ENCODE measurements at regions not wholly inside any gene's neighbourhood (a gene's known extent, or its start where the extent isn't known, plus 50 kb on each side); places are given as distances from the start of the nearest gene placed in this dataset.

GRCh38 chr5:173735691-173736090 is 119.2 kb upstream of the BOD1 start (continued):
- TF ChIP-seq EGR1 (IDR thresholded peaks at IDR 0.05; ENCODE audit: low read depth in 2 of 2) (no peak), JUND (IDR thresholded peaks at IDR 0.05) (no peak), RAD21 (IDR thresholded peaks at IDR 0.05) (no peak)

GRCh38 chr5:173736374-173736773 is 119.9 kb upstream of the BOD1 start:
- WGBS, result 44% methylated on average over 4 of the region's 4 CpGs
- Histone ChIP-seq H3K36me3 (ENCODE audit: control insufficient read depth in 4 of 4, insufficient read depth in 3 of 4, low read depth in 1 of 4, low read length in 3 of 4) (no peaks in the 10 kb centered on the region), H3K27ac (ENCODE audit: low read depth in 1 of 2, low read length in 2 of 2) (no peak overlapping the region)

GRCh38 chr5:173736923-173737412 is 120.5 kb upstream of the BOD1 start:
- WGBS, result 80% methylated on average over 8 of the region's 8 CpGs
- no peak overlapping the region for H3K27ac ChIP-seq (ENCODE audit: low read depth in 1 of 2, low read length in 2 of 2)

More at GRCh38 chr5:173736374-173736773, 119.9 kb upstream of the BOD1 start:
- Histone ChIP-seq H3K4me3 (ENCODE audit: low read depth in 1 of 3, low read length in 3 of 3) (no peak overlapping the region), H3K27me3 (ENCODE audit: control insufficient read depth in 4 of 4, insufficient read depth in 4 of 4, low read length in 3 of 4) (no peaks in the 10 kb centered on the region), H3K9me3 (ENCODE audit: control insufficient read depth in 4 of 4, low read length in 3 of 4) (no peaks in the 10 kb centered on the region), H3K4me1 (ENCODE audit: control insufficient read depth in 4 of 4, insufficient read depth in 4 of 4, low read length in 3 of 4) (no peaks in the 10 kb centered on the region), H3K9ac (ENCODE audit: low read depth in 1 of 2, low read length in 2 of 2) (no peak overlapping the region)
- DNase-seq (ENCODE audit: low spot score), result no peak
- TF ChIP-seq RAD21 (IDR thresholded peaks at IDR 0.05) (peak in 1 of 2 donors; percentile 7), HNF4A (conservative IDR thresholded peaks at IDR 0.05) (peak; percentile 52 to 55), RXRA (IDR thresholded peaks at IDR 0.05) (peak; percentile 14 to 30), FOXA2 (IDR thresholded peaks at IDR 0.05) (no peak), ATF3 (IDR thresholded peaks at IDR 0.05) (no peak), MAX (IDR thresholded peaks at IDR 0.05) (no peak)

More at GRCh38 chr5:173736923-173737412, 120.5 kb upstream of the BOD1 start:
- H3K36me3 ChIP-seq (ENCODE audit: control insufficient read depth in 4 of 4, insufficient read depth in 3 of 4, low read depth in 1 of 4, low read length in 3 of 4), result no peaks in the 10 kb centered on the region
- H3K9me3 ChIP-seq (ENCODE audit: control insufficient read depth in 4 of 4, low read length in 3 of 4), result no peaks in the 10 kb centered on the region
- no peak overlapping the region for H3K4me3 ChIP-seq (ENCODE audit: low read depth in 1 of 3, low read length in 3 of 3)
- H3K4me1 ChIP-seq (ENCODE audit: control insufficient read depth in 4 of 4, insufficient read depth in 4 of 4, low read length in 3 of 4), result no peaks in the 10 kb centered on the region
- H3K27me3 ChIP-seq (ENCODE audit: control insufficient read depth in 4 of 4, insufficient read depth in 4 of 4, low read length in 3 of 4), result no peaks in the 10 kb centered on the region
- TF ChIP-seq FOXA2 (IDR thresholded peaks at IDR 0.05), result no peak
- no peak for TF ChIP-seq FOXA1 (IDR thresholded peaks at IDR 0.05)
- no peak for TF ChIP-seq TAF1 (conservative IDR thresholded peaks at IDR 0.05)
- TF ChIP-seq HNF4G (IDR thresholded peaks at IDR 0.05), result no peak
- TF ChIP-seq NR2F2 (IDR thresholded peaks at IDR 0.05), result no peak
- TF ChIP-seq HNF4A (conservative IDR thresholded peaks at IDR 0.05), result no peak
- TF ChIP-seq RXRA (IDR thresholded peaks at IDR 0.05), result no peak
- no peak for TF ChIP-seq JUND (IDR thresholded peaks at IDR 0.05)
- no peak for TF ChIP-seq GABPA (IDR thresholded peaks at IDR 0.05 in 1 of 2, conservative IDR thresholded peaks at IDR 0.05 in 1 of 2)
- no peak for TF ChIP-seq CTCF (IDR thresholded peaks at IDR 0.05; ENCODE audit: low read depth, low read length, missing input control)
- no peak for TF ChIP-seq ZBTB33 (IDR thresholded peaks at IDR 0.05)
- no peak for TF ChIP-seq SP1 (IDR thresholded peaks at IDR 0.05)
- no peak for TF ChIP-seq REST (IDR thresholded peaks at IDR 0.05)
- TF ChIP-seq YY1 (IDR thresholded peaks at IDR 0.05), result no peak
- TF ChIP-seq RAD21 (IDR thresholded peaks at IDR 0.05), result no peak
- TF ChIP-seq EGR1 (IDR thresholded peaks at IDR 0.05; ENCODE audit: low read depth in 2 of 2), result no peak
- TF ChIP-seq MAX (IDR thresholded peaks at IDR 0.05), result no peak
- no peak for TF ChIP-seq ATF3 (IDR thresholded peaks at IDR 0.05)
- no peak overlapping the region for H3K9ac ChIP-seq (ENCODE audit: low read depth in 1 of 2, low read length in 2 of 2)
- DNase-seq (ENCODE audit: low spot score), result no peak

Data from liver (tissue), 8 donors.